ENCODE measurements at regions not wholly inside any gene's neighbourhood (a gene's known extent, or its start where the extent isn't known, plus 50 kb on each side); places are given as distances from the start of the nearest gene placed in this dataset.

- DNase-seq = no peak
Observed at GRCh38 chr1:227396539-227397353, 78.5 kb upstream of the CDC42BPA start.

GRCh38 chr1:227395426-227396028 lies 77.2 kb upstream of the CDC42BPA start:
- no peaks in the 10 kb centered on the region for H3K4me1 ChIP-seq (replicated peaks; ENCODE audit: insufficient read depth)
- no peak overlapping the region for H3K4me2 ChIP-seq
- no peak for DNase-seq
- TF ChIP-seq CTCF (conservative IDR thresholded peaks at IDR 0.05) = no peak
- no peak for TF ChIP-seq EZH2 (IDR thresholded peaks at IDR 0.05; ENCODE audit: low read depth)
- no peak overlapping the region for H2AFZ ChIP-seq
- H3K4me3 ChIP-seq = no peak overlapping the region
- no peaks in the 10 kb centered on the region for H3K9me3 ChIP-seq (ENCODE audit: insufficient read depth, low read depth)
- no peaks in the 10 kb centered on the region for H4K20me1 ChIP-seq (ENCODE audit: insufficient read depth)
- no peaks in the 10 kb centered on the region for H3F3A ChIP-seq (ENCODE audit: insufficient read depth, low read depth)
- BruUV-seq (replicated peaks) = no TSS peak
- ChIA-PET POLR2A (ENCODE audit: unreplicated experiment) (interaction anchor here (0.7 kb wide), 1 partner anchor 168 kb away, joined by 4 read pairs; no protein-coding TSS in a partner anchor), CTCF (no interaction called here)
- H3K79me2 ChIP-seq (ENCODE audit: low read depth) = no peaks in the 10 kb centered on the region
- no peak overlapping the region for H3K27ac ChIP-seq
- H3K27me3 ChIP-seq (ENCODE audit: insufficient read depth, low read depth) = no peaks in the 10 kb centered on the region
- no peaks in the 10 kb centered on the region for H3K36me3 ChIP-seq (ENCODE audit: low read depth)
- H3K9me2 ChIP-seq (ENCODE audit: insufficient read depth) = no peaks in the 10 kb centered on the region
- intact Hi-C loops (cut with micrococcal nuclease; ENCODE audit: unreplicated experiment) = no loop called here

More at GRCh38 chr1:227396539-227397353, 78.5 kb upstream of the CDC42BPA start:
- Histone ChIP-seq H3K4me1 (replicated peaks; ENCODE audit: insufficient read depth) (no peaks in the 10 kb centered on the region), H3K9me3 (ENCODE audit: insufficient read depth, low read depth) (no peaks in the 10 kb centered on the region), H3K4me3 (no peak overlapping the region), H4K20me1 (ENCODE audit: insufficient read depth) (no peaks in the 10 kb centered on the region), H3K79me2 (ENCODE audit: low read depth) (no peaks in the 10 kb centered on the region), H3K27ac (no peak overlapping the region), H2AFZ (no peak overlapping the region), H3K9me2 (ENCODE audit: insufficient read depth) (no peaks in the 10 kb centered on the region), H3K36me3 (ENCODE audit: low read depth) (no peaks in the 10 kb centered on the region), H3F3A (ENCODE audit: insufficient read depth, low read depth) (no peaks in the 10 kb centered on the region), H3K4me2 (no peak overlapping the region), H3K27me3 (ENCODE audit: insufficient read depth, low read depth) (no peaks in the 10 kb centered on the region)
- BruUV-seq (replicated peaks) = no TSS peak
- CTCF ChIA-PET = no interaction called here
- POLR2A ChIA-PET (ENCODE audit: unreplicated experiment) = no interaction called here
- no peak for TF ChIP-seq CTCF (conservative IDR thresholded peaks at IDR 0.05)
- TF ChIP-seq EZH2 (IDR thresholded peaks at IDR 0.05; ENCODE audit: low read depth) = no peak
- intact Hi-C loops (cut with micrococcal nuclease; ENCODE audit: unreplicated experiment) = no loop called here

GRCh38 chr1:227392984-227393764 lies 74.9 kb upstream of the CDC42BPA start:
- Histone ChIP-seq H3K9me3 (ENCODE audit: insufficient read depth, low read depth) (no peaks in the 10 kb centered on the region), H3K27ac (no peak overlapping the region), H3K27me3 (ENCODE audit: insufficient read depth, low read depth) (no peaks in the 10 kb centered on the region), H3K4me3 (no peak overlapping the region), H3F3A (ENCODE audit: insufficient read depth, low read depth) (peaks cover 14% of the 10 kb centered on the region), H3K4me1 (replicated peaks; ENCODE audit: insufficient read depth) (peaks cover 12% of the 10 kb centered on the region), H4K20me1 (ENCODE audit: insufficient read depth) (no peaks in the 10 kb centered on the region), H3K4me2 (no peak overlapping the region), H3K36me3 (ENCODE audit: low read depth) (no peaks in the 10 kb centered on the region), H3K9me2 (ENCODE audit: insufficient read depth) (no peaks in the 10 kb centered on the region), H3K79me2 (ENCODE audit: low read depth) (no peaks in the 10 kb centered on the region), H2AFZ (no peak overlapping the region)
- TF ChIP-seq EZH2 (IDR thresholded peaks at IDR 0.05; ENCODE audit: low read depth) (no peak), CTCF (conservative IDR thresholded peaks at IDR 0.05) (no peak)
- intact Hi-C loops (cut with micrococcal nuclease; ENCODE audit: unreplicated experiment) = no loop called here
- POLR2A ChIA-PET (ENCODE audit: unreplicated experiment) = no interaction called here
- no TSS peak for BruUV-seq (replicated peaks)
- CTCF ChIA-PET = no interaction called here
- no peak for DNase-seq
